Ascending aorta (tissue), 2 donors: ENCODE measurements at regions not wholly inside any gene's neighbourhood (a gene's known extent, or its start where the extent isn't known, plus 50 kb on each side); places are given as distances from the start of the nearest gene placed in this dataset.
"Not testable (repeated sequence)": the region's sequence is repeated elsewhere in the genome, so short reads cannot be mapped to it uniquely, and the experiment has no call there.

Experiments used
- DNase-seq, 2 donors: peaks; one replicate each; pipeline ENCODE4 v3.0.0-alpha.2; 2019; ENCODE audit warnings: low spot score in 2 of 2
- H3K27ac ChIP-seq, 2 donors: fragments of 200-600 bp; sonication (generic); one replicate each; pipeline ENCODE4 v1.5.1; 2016 to 2017; ENCODE audit warnings: mild to moderate bottlenecking in 1 of 2
- H3K27me3 ChIP-seq: fragments of 200-600 bp; sonication (generic); one replicate; pipeline ENCODE4 v1.5.1; 2017
- H3K36me3 ChIP-seq, 2 donors: fragments of 200-600 bp; sonication (generic); one replicate each; pipeline ENCODE4 v1.5.1; 2016
- H3K4me1 ChIP-seq, 2 donors: fragments of 200-600 bp; sonication (generic); one replicate each; pipeline ENCODE4 v1.5.1; 2016 to 2017; ENCODE audit warnings: mild to moderate bottlenecking in 1 of 2
- H3K4me3 ChIP-seq, 2 donors: fragments of 200-600 bp; sonication (generic); one replicate each; pipeline ENCODE4 v1.5.1; 2016 to 2017; ENCODE audit warnings: mild to moderate bottlenecking in 1 of 2
- H3K9me3 ChIP-seq, 2 donors: fragments of 200-600 bp; sonication (generic); one replicate each; pipeline ENCODE4 v1.5.1; 2016
- intact Hi-C: fragments of 100-400 bp; cut with DNase I; formaldehyde crosslinking; loops from one replicate; pipeline ENCODE4 v1.15.1; 2023
- TF ChIP-seq, protein P1 (sequence below), 3 experiments: fragments of 200-600 bp in 2 of 3; fragments of 450-650 bp in 1 of 3; sonication (generic) in 2 of 3; IDR thresholded peaks; one replicate each; pipeline ENCODE4 v1.5.1; 2016 to 2019; ENCODE audit warnings: antibody characterized with exemption in 3 of 3, mild to moderate bottlenecking in 1 of 3, moderate library complexity in 1 of 3

DNA sequence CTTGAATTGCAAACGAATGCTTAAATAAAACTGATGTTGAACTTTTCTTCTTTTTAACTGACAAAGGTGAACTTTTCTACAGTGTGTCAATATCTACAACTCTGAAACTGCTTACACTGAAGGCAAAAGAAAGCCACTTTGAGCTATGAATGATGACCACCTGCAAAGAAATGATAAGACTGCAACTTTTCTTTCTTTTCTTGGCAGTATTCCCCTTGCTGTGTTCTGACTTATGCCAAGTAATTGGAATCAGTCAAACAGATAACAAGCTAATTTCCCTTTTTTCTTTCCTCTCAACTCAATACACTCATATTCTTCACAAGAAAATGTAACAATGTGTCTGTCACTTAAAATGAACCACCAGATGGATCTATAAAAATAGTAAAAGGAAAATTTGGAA, 588.1 kb upstream of the BRINP3 start:
- intact Hi-C loops = no loop called here
- Histone ChIP-seq H3K36me3 (no peaks in the 10 kb centered on the region), H3K27ac (no peak overlapping the region), H3K4me3 (no peak overlapping the region), H3K27me3 (no peaks in the 10 kb centered on the region), H3K9me3 (no peaks in the 10 kb centered on the region), H3K4me1 (no peaks in the 10 kb centered on the region)
- DNase-seq = no peak
- TF ChIP-seq, protein P1, sequence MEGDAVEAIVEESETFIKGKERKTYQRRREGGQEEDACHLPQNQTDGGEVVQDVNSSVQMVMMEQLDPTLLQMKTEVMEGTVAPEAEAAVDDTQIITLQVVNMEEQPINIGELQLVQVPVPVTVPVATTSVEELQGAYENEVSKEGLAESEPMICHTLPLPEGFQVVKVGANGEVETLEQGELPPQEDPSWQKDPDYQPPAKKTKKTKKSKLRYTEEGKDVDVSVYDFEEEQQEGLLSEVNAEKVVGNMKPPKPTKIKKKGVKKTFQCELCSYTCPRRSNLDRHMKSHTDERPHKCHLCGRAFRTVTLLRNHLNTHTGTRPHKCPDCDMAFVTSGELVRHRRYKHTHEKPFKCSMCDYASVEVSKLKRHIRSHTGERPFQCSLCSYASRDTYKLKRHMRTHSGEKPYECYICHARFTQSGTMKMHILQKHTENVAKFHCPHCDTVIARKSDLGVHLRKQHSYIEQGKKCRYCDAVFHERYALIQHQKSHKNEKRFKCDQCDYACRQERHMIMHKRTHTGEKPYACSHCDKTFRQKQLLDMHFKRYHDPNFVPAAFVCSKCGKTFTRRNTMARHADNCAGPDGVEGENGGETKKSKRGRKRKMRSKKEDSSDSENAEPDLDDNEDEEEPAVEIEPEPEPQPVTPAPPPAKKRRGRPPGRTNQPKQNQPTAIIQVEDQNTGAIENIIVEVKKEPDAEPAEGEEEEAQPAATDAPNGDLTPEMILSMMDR (IDR thresholded peaks at IDR 0.05) = no peak

DNA sequence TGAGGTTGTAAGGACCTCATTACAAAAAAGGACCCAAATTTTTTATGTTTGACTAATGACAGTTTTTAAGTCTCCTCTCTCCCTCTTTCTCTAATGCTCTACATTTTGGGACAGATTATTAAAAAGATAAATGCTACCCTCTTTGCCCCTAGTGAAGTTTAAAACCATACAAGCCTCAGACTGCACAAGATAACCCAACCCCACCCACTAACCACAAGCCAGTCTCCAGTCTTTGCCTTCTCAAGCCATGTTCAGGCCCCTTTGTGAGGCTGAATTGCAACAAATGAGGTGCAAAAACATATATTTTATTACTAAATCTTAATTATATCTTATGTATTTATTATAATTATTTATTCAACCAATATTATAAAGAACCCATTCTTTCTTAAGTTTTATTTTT, 597.2 kb upstream of the BRINP3 start:
- Histone ChIP-seq H3K27me3 (no peaks in the 10 kb centered on the region), H3K27ac (no peak overlapping the region), H3K36me3 (no peaks in the 10 kb centered on the region), H3K4me3 (no peak overlapping the region), H3K4me1 (no peaks in the 10 kb centered on the region), H3K9me3 (no peaks in the 10 kb centered on the region)
- no peak for DNase-seq
- TF ChIP-seq, protein P1 (IDR thresholded peaks at IDR 0.05) = no peak
- intact Hi-C loops = no loop called here

DNA sequence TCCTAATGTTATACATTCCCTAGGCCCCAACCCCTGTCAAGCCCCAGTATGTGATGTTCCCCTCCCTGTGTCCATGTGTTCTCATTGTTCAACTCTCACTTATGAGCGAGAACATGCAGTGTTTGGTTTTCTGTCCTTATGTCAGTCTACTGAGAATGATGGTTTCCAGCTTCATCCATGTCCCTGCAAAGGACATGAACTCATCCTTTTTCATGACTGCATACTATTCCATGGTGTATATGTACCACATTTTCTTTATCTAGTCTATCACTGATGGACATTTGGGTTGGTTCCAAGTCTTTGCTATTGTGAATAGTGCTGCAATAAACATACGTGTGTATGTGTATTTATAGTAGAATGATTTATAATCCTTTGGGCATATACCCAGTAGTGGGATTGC, 605.4 kb upstream of the BRINP3 start:
- H3K4me3 ChIP-seq, H3K9me3 ChIP-seq, DNase-seq, H3K27ac ChIP-seq, intact Hi-C loops, H3K36me3 ChIP-seq, H3K4me1 ChIP-seq, H3K27me3 ChIP-seq: not testable (repeated sequence)

DNA sequence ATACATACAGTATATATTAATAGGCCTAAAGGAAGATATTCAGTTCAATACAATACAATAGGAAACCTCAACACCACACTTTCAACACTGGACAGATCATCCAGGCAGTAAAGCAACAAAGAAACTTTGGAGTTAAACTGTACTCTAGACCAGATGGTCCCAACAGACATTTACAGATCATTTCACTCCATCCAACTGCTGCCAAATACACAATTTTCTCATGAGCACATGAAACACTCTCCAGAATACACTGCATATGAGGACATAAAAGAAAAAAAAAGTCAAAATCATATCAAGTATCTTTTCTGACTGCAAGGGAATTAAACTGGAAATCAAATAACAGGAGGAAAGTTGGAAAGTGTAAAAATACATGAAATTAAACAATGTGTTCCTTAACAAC, 607.5 kb upstream of the BRINP3 start:
- no peaks in the 10 kb centered on the region for H3K27me3 ChIP-seq
- no peaks in the 10 kb centered on the region for H3K9me3 ChIP-seq
- no peak overlapping the region for H3K4me3 ChIP-seq
- H3K4me1 ChIP-seq = no peaks in the 10 kb centered on the region
- H3K36me3 ChIP-seq = no peaks in the 10 kb centered on the region
- intact Hi-C loops = no loop called here
- TF ChIP-seq, protein P1 (IDR thresholded peaks at IDR 0.05) = no peak
- H3K27ac ChIP-seq = no peak overlapping the region
- DNase-seq = no peak

DNA sequence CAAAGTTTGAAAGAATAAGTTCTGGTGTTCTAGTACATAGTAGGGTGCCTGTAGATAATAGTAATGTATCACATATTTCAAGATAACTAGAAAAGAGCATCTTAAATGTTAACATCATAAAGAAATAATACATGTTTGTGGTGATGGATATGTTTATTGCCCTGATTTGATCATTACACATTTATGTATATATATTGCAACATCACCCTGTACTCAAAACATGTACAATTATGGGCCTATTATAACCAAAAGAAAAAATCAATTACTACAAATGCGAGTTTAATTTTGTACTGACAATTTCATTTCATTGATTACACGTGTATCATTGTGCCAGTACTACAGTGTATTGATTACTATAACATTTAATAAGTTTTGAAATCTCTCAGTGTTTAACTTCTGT, 609.2 kb upstream of the BRINP3 start:
- TF ChIP-seq, protein P1 (IDR thresholded peaks at IDR 0.05) = no peak

DNA sequence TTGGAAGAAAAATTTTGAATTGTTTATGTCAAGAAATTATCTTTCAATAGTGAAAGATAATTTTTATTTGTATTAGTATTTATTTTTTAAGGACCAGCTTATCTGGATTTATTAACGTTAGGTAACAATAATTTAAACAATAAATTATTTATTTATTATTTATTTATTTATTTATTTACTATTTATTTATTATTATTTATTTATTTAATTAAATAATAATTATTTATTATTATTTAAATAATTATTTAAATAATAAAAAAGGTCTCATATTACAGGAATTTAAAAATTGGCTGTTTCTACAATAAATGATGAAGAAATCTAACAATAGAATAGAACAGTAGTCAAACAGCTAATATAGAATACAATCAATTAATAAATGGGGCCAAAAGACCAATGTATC, 618.7 kb upstream of the BRINP3 start:
- H3K9me3 ChIP-seq = no peaks in the 10 kb centered on the region
- TF ChIP-seq, protein P1 (IDR thresholded peaks at IDR 0.05) = no peak
- no peak overlapping the region for H3K4me3 ChIP-seq
- no peaks in the 10 kb centered on the region for H3K36me3 ChIP-seq
- H3K4me1 ChIP-seq = no peaks in the 10 kb centered on the region
- no peak for DNase-seq
- intact Hi-C loops = no loop called here
- no peaks in the 10 kb centered on the region for H3K27me3 ChIP-seq
- no peak overlapping the region for H3K27ac ChIP-seq

More for the DNA sequence above, 609.2 kb upstream of the BRINP3 start:
- Histone ChIP-seq H3K27ac (no peak overlapping the region), H3K27me3 (no peaks in the 10 kb centered on the region), H3K4me3 (no peak overlapping the region), H3K9me3 (no peaks in the 10 kb centered on the region), H3K36me3 (no peaks in the 10 kb centered on the region), H3K4me1 (no peaks in the 10 kb centered on the region)
- DNase-seq = no peak
- intact Hi-C loops = no loop called here
